WERI-Rb-1 (cell line): ENCODE measurements at regions not wholly inside any gene's neighbourhood (a gene's known extent, or its start where the extent isn't known, plus 50 kb on each side); places are given as distances from the start of the nearest gene placed in this dataset.

ENCODE experiments used
- DNase-seq: peaks from one replicate; pipeline ENCODE4 v3.0.0-alpha.2; 2020
- H3K27ac ChIP-seq: fragments of 250-450 bp; sonication (Bioruptor Pico); 2 replicates; pipeline ENCODE4 v1.5.1; 2020; ENCODE audit warnings: mild to moderate bottlenecking, moderate library complexity
- H3K27me3 ChIP-seq: fragments of 250-450 bp; sonication (Bioruptor Pico); 2 replicates; pipeline ENCODE4 v1.5.1; 2021; ENCODE audit warnings: mild to moderate bottlenecking, low read depth, moderate library complexity; ENCODE audit not compliant: insufficient read depth, severe bottlenecking
- H3K36me3 ChIP-seq: fragments of 250-450 bp; sonication (Bioruptor Pico); 2 replicates; pipeline ENCODE4 v1.5.1; 2020; ENCODE audit warnings: mild to moderate bottlenecking, moderate library complexity
- H3K4me3 ChIP-seq: 2 replicates; pipeline ENCODE4 v1.5.1; 2011; ENCODE audit warnings: low read depth, mild to moderate bottlenecking, control low read depth, low read length
- H3K9me3 ChIP-seq: fragments of 250-450 bp; sonication (Bioruptor Pico); 2 replicates; pipeline ENCODE4 v1.5.1; 2021; ENCODE audit warnings: mild to moderate bottlenecking, moderate library complexity; ENCODE audit not compliant: severe bottlenecking
- TF ChIP-seq, protein P1 (sequence below): IDR thresholded peaks from 2 replicates; pipeline ENCODE4 v1.5.1; 2011; ENCODE audit warnings: low read depth, mild to moderate bottlenecking, control low read depth, inconsistent platforms, low read length

DNA sequence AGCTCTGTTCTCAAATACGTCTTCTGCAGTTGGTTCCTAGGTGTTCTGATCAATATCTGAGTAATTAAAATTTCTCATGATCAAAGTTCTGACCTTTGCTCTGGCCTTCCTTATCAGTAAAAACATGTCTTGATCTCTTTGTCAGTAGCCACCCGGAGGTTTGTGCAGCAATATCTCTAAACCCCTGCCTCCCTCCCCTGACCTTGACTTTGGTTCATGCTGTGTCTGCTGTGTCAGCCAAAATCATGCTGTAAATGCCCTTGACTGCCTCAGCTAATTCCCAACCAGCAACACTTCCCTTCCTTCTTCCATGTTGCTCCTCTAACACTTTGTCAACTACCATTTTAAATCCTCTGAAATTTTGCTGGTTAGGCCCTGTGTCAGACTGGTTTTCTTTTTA is 424.7 kb downstream of the FAM181B start:
- no peaks in the 10 kb centered on the region for H3K9me3 ChIP-seq
- H3K4me3 ChIP-seq, result no peak overlapping the region
- DNase-seq, result no peak
- no peaks in the 10 kb centered on the region for H3K27me3 ChIP-seq
- H3K36me3 ChIP-seq, result no peaks in the 10 kb centered on the region
- no peak overlapping the region for H3K27ac ChIP-seq
- TF ChIP-seq, protein P1, sequence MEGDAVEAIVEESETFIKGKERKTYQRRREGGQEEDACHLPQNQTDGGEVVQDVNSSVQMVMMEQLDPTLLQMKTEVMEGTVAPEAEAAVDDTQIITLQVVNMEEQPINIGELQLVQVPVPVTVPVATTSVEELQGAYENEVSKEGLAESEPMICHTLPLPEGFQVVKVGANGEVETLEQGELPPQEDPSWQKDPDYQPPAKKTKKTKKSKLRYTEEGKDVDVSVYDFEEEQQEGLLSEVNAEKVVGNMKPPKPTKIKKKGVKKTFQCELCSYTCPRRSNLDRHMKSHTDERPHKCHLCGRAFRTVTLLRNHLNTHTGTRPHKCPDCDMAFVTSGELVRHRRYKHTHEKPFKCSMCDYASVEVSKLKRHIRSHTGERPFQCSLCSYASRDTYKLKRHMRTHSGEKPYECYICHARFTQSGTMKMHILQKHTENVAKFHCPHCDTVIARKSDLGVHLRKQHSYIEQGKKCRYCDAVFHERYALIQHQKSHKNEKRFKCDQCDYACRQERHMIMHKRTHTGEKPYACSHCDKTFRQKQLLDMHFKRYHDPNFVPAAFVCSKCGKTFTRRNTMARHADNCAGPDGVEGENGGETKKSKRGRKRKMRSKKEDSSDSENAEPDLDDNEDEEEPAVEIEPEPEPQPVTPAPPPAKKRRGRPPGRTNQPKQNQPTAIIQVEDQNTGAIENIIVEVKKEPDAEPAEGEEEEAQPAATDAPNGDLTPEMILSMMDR, result no peak

DNA sequence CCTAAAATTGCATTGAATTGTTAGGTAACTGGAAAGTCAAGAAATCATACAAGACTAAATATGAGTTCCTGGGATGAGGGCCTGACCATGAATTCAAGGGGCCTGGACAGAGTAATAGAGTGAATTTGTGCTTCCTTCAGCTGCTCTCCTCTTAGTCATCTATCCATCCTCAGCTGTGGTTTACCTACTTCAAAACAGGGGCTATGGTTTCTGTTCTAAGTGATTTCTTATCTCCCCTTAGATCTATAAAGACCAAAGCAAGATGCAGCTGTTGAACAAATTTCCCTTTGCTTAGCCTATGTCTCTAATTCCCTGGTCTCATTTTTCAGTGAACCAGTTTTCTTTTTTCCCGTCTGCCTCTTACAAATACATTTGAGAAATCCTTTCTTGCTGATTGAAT is 428.5 kb downstream of the FAM181B start:
- Histone ChIP-seq H3K27me3 (no peaks in the 10 kb centered on the region), H3K36me3 (no peaks in the 10 kb centered on the region), H3K9me3 (no peaks in the 10 kb centered on the region), H3K4me3 (no peak overlapping the region), H3K27ac (no peak overlapping the region)
- TF ChIP-seq, protein P1, result no peak
- DNase-seq, result no peak

DNA sequence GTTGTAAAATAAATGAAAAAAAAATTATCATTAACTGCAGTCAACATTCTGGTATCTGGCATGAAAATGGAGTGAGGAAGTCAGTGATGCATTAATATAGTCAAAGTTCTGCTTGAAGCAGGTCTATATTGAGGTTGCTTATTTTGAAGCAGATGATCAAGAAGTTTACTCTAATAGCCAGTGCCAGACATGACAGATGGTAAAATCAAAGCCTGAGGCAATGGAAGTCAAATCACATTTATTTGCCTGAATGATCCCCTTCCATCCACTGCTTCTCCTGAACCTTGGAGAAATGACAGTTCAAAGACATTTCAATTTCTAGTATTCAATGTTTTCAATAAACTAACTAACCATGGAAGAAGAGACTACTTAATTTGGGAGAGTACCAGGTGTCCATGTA is 430.0 kb downstream of the FAM181B start:
- TF ChIP-seq, protein P1, result no peak
- DNase-seq, result no peak

DNA sequence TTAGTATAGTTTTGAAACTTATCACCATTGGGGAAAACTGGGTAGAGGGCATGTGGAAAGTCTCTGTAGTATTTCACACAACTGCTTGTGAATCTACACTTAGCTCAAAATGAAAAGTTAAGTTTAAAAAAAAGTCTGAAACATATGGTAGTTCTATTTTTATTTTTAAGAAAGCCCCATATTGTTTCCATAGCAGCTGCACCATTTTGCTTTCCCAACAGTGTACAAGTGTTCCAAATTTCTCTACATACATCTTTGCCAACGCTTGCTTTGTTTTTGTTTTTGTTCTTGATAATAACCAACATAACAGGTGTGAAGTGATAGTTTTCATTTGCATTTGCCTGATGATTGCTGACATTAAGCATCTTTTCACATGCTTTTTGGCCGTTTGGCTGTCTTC is 445.2 kb downstream of the FAM181B start:
- TF ChIP-seq, protein P1, result no peak
- no peaks in the 10 kb centered on the region for H3K9me3 ChIP-seq
- no peaks in the 10 kb centered on the region for H3K36me3 ChIP-seq
- H3K27ac ChIP-seq, result no peak overlapping the region
- no peaks in the 10 kb centered on the region for H3K27me3 ChIP-seq
- no peak overlapping the region for H3K4me3 ChIP-seq
- no peak for DNase-seq

More for the DNA sequence above, 430.0 kb downstream of the FAM181B start:
- no peaks in the 10 kb centered on the region for H3K9me3 ChIP-seq
- H3K27me3 ChIP-seq, result no peaks in the 10 kb centered on the region
- no peak overlapping the region for H3K27ac ChIP-seq
- no peak overlapping the region for H3K4me3 ChIP-seq
- H3K36me3 ChIP-seq, result no peaks in the 10 kb centered on the region

DNA sequence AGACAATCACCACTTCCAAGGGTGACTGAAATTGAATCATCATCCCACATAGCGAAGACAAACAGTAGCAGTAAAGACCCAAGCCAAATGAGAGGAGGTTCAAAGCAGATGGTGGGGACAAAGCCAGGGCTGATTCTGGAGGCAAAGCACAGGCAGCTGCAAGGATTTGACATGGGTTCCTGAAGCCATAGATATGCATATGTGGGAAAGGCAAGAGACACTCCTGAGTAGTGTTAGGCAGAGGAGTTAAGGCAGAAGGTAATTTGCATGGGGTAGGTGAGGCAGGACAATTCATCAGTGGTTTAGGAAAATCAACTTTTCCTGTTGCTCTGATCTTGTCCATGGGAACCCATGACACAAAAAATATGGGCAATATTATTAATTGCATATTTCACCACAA is 462.8 kb downstream of the FAM181B start:
- Histone ChIP-seq H3K36me3 (no peaks in the 10 kb centered on the region), H3K4me3 (no peak overlapping the region), H3K27me3 (no peaks in the 10 kb centered on the region), H3K9me3 (no peaks in the 10 kb centered on the region), H3K27ac (no peak overlapping the region)
- no peak for DNase-seq
- TF ChIP-seq, protein P1, result no peak

DNA sequence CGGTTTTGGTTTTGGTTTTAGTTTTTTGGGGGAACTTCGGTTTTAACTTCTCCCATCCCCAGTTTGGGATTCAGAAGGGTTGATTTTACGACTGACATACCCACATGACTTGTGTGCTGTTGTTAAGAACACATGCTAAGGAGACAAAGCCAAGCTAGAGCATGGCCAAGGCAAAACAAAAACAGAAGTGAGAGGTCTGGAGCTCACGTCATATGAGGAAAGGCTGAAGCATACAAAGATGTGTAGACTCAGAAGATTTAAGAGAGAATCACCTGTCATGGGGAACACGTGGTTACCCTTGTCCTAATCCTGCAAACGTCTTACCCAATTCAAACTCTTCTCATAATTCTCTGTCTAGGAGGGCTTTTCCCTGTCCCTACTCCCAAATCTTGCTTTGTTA is 465.0 kb downstream of the FAM181B start:
- H3K9me3 ChIP-seq, result no peaks in the 10 kb centered on the region
- DNase-seq, result no peak
- H3K4me3 ChIP-seq, result no peak overlapping the region
- no peaks in the 10 kb centered on the region for H3K27me3 ChIP-seq
- H3K36me3 ChIP-seq, result no peaks in the 10 kb centered on the region
- H3K27ac ChIP-seq, result no peak overlapping the region
- TF ChIP-seq, protein P1, result no peak
